Tibial nerve (tissue), 4 donors: ENCODE measurements at regions not wholly inside any gene's neighbourhood (a gene's known extent, or its start where the extent isn't known, plus 50 kb on each side); places are given as distances from the start of the nearest gene placed in this dataset.

Experiments
- CTCF ChIP-seq, 5 experiments: fragments of 200-600 bp in 3 of 5; fragments of 450-650 bp in 2 of 5; sonication (generic) in 3 of 5; IDR thresholded peaks; one replicate each; pipeline ENCODE4 v1.5.1; 2016 to 2019; ENCODE audit warnings: antibody characterized with exemption in 5 of 5, mild to moderate bottlenecking in 3 of 5, moderate library complexity in 2 of 5
- EP300 ChIP-seq, 2 donors: sonication (generic); formaldehyde crosslinking; IDR thresholded peaks; one replicate each; pipeline ENCODE4 v1.6.1; 2017; ENCODE audit warnings: antibody characterized with exemption in 2 of 2, mild to moderate bottlenecking in 1 of 2
- POLR2A ChIP-seq, 2 donors: fragments of 450-650 bp; IDR thresholded peaks; one replicate each; pipeline ENCODE4 v1.6.1; 2017; ENCODE audit warnings: antibody characterized with exemption in 2 of 2, mild to moderate bottlenecking in 2 of 2, moderate library complexity in 2 of 2

- no peak for TF ChIP-seq CTCF (IDR thresholded peaks at IDR 0.05)
- no peak for TF ChIP-seq POLR2A (IDR thresholded peaks at IDR 0.05)
- no peak for TF ChIP-seq EP300 (IDR thresholded peaks at IDR 0.05)
Observed at GRCh38 chr6:1502041-1502440, 107.7 kb upstream of the FOXC1 start.
